SK-N-SH (cell line): ENCODE measurements at regions not wholly inside any gene's neighbourhood (a gene's known extent, or its start where the extent isn't known, plus 50 kb on each side); places are given as distances from the start of the nearest gene placed in this dataset.

Experiments used
- CTCF ChIA-PET: fragments of 300-600, 350-600 bp; formaldehyde crosslinking; extraction: SDS; loops from one replicate; lab custom pipeline; 2021; lab: Yijun Ruan, JAX
- POLR2A ChIA-PET: fragments of 350-600 bp; sonication (Branson Sonifier 250); formaldehyde crosslinking; extraction: SDS; loops from one replicate; lab custom pipeline; 2020; ENCODE audit warnings: antibody characterized with exemption, inconsistent platforms; lab: Yijun Ruan, JAX
- DNase-seq: peaks from one replicate; pipeline ENCODE4 v3.0.0; 2012
- H2AFZ ChIP-seq: fragments of 200-600 bp; sonication (generic); 2 replicates; pipeline ENCODE4 v1.8.1; 2016; ENCODE audit warnings: antibody characterized with exemption, mild to moderate bottlenecking, low read depth
- H3F3A ChIP-seq: fragments of 200-600 bp; sonication (generic); replicated peaks from 2 replicates; pipeline ENCODE3; 2016; ENCODE audit warnings: antibody characterized with exemption, mild to moderate bottlenecking; ENCODE audit not compliant: insufficient read depth
- H3K27ac ChIP-seq, 2 experiments: fragments of 200-500 bp in 1 of 2; fragments of 200-600 bp in 1 of 2; sonication (Bioruptor generic) in 1 of 2; sonication (generic), shearing (Covaris generic) in 1 of 2; 2 replicates each; pipeline versions ENCODE4 v1.5.1 to v1.6.1; 2014 to 2016; ENCODE audit warnings: low read depth in 2 of 2, inconsistent platforms in 1 of 2, low read length in 1 of 2, mild to moderate bottlenecking in 1 of 2, mixed read lengths in 1 of 2
- H3K27me3 ChIP-seq: fragments of 200-600 bp; sonication (generic), shearing (Covaris generic); 2 replicates; pipeline ENCODE4 v1.6.1; 2016; ENCODE audit warnings: mixed run types; ENCODE audit not compliant: insufficient read depth
- H3K36me3 ChIP-seq, 2 experiments: fragments of 200-500 bp in 1 of 2; fragments of 200-600 bp in 1 of 2; sonication (Bioruptor generic) in 1 of 2; sonication (generic) in 1 of 2; replicated peaks in 1 of 2; 2 replicates each; pipeline versions ENCODE3 to v1.5.1; 2014 to 2016; ENCODE audit warnings: low read length in 1 of 2, mild to moderate bottlenecking in 1 of 2; ENCODE audit not compliant: insufficient read depth in 2 of 2, control insufficient read depth in 1 of 2
- H3K4me1 ChIP-seq, 2 experiments: fragments of 200-500 bp in 1 of 2; fragments of 200-600 bp in 1 of 2; sonication (Bioruptor generic) in 1 of 2; sonication (generic), shearing (Covaris generic) in 1 of 2; 2 replicates each; pipeline versions ENCODE4 v1.5.1 to v1.6.1; 2014 to 2016; ENCODE audit warnings: low read depth in 1 of 2, low read length in 1 of 2, mixed run types in 1 of 2; ENCODE audit not compliant: insufficient read depth in 2 of 2, control insufficient read depth in 1 of 2
- H3K4me2 ChIP-seq: fragments of 200-600 bp; sonication (generic), shearing (Covaris generic); 2 replicates; pipeline ENCODE4 v1.6.1; 2017; ENCODE audit warnings: mixed run types
- H3K4me3 ChIP-seq, 2 experiments: fragments of 200-500 bp in 1 of 2; fragments of 200-600 bp in 1 of 2; sonication (Bioruptor generic) in 1 of 2; sonication (generic), shearing (Covaris generic) in 1 of 2; 2 replicates each; pipeline versions ENCODE4 v1.5.1 to v1.8.1; 2014 to 2016; ENCODE audit warnings: low read depth in 2 of 2, inconsistent platforms in 1 of 2, low read length in 1 of 2, mild to moderate bottlenecking in 1 of 2, mixed read lengths in 1 of 2, moderate library complexity in 1 of 2
- H3K79me2 ChIP-seq: fragments of 200-600 bp; sonication (generic); 2 replicates; pipeline ENCODE4 v1.8.1; 2017; ENCODE audit warnings: mild to moderate bottlenecking; ENCODE audit not compliant: insufficient read depth
- H3K9ac ChIP-seq: fragments of 200-600 bp; sonication (generic); 2 replicates; pipeline ENCODE4 v1.6.1; 2017; ENCODE audit warnings: mixed run types
- H3K9me2 ChIP-seq: fragments of 200-600 bp; sonication (generic); 2 replicates; pipeline ENCODE4 v1.6.1; 2017; ENCODE audit warnings: mixed run types
- H3K9me3 ChIP-seq: fragments of 200-600 bp; sonication (generic); 2 replicates; pipeline ENCODE4 v1.6.1; 2017; ENCODE audit warnings: mixed run types, mild to moderate bottlenecking, moderate library complexity
- H4K20me1 ChIP-seq: fragments of 200-600 bp; sonication (generic); 2 replicates; pipeline ENCODE4 v1.6.1; 2017; ENCODE audit warnings: mild to moderate bottlenecking, mixed run types; ENCODE audit not compliant: insufficient read depth
- CTCF ChIP-seq: fragments of 200-600 bp; sonication (generic); IDR thresholded peaks from 2 replicates; pipeline ENCODE4 v1.6.1; 2017; ENCODE audit warnings: antibody characterized with exemption, mild to moderate bottlenecking, moderate library complexity
- EZH2phosphoT487 ChIP-seq: fragments of 200-600 bp; sonication (generic); IDR thresholded peaks from 2 replicates; pipeline ENCODE4 v1.6.1; 2017; ENCODE audit warnings: low read depth, mixed run types, mild to moderate bottlenecking, antibody characterized with exemption, moderate library complexity, borderline replicate concordance
- FOSL2 ChIP-seq: IDR thresholded peaks from 2 replicates; pipeline ENCODE4 v1.4.0; 2012; ENCODE audit warnings: low read depth, mild to moderate bottlenecking, moderate library complexity, borderline replicate concordance
- FOXM1 ChIP-seq: IDR thresholded peaks from 2 replicates; pipeline ENCODE4 v1.4.0; 2012; ENCODE audit warnings: low read depth, mild to moderate bottlenecking
- GABPA ChIP-seq: IDR thresholded peaks from 2 replicates; pipeline ENCODE4 v1.4.0; 2012; ENCODE audit warnings: low read depth, mild to moderate bottlenecking
- GATA2 ChIP-seq: sonication (generic); formaldehyde crosslinking; IDR thresholded peaks from 2 replicates; pipeline ENCODE4 v1.5.0; 2020; ENCODE audit warnings: mild to moderate bottlenecking, missing genetic modification reagents
- MXI1 ChIP-seq: IDR thresholded peaks from 2 replicates; pipeline ENCODE4 v1.6.1; 2012; ENCODE audit warnings: mild to moderate bottlenecking, low read depth, low read length, improper control_type of control experiment
- NFIC ChIP-seq: IDR thresholded peaks from 2 replicates; pipeline ENCODE4 v1.4.0; 2012; ENCODE audit warnings: borderline replicate concordance
- NRF1 ChIP-seq: IDR thresholded peaks from 2 replicates; pipeline ENCODE4 v1.6.1; 2012; ENCODE audit warnings: low read depth, mild to moderate bottlenecking, low read length
- PBX3 ChIP-seq: IDR thresholded peaks from 2 replicates; pipeline ENCODE4; 2012
- RAD21 ChIP-seq: IDR thresholded peaks from 2 replicates; pipeline ENCODE4 v1.6.1; 2012; ENCODE audit warnings: mild to moderate bottlenecking, low read length
- RCOR1 ChIP-seq: fragments of 150-350 bp; IDR thresholded peaks from 2 replicates; pipeline ENCODE4 v1.6.1; 2017; ENCODE audit warnings: antibody characterized with exemption, low read length
- REST ChIP-seq: IDR thresholded peaks from 2 replicates; pipeline ENCODE4 v1.6.1; 2012; ENCODE audit warnings: mild to moderate bottlenecking, low read depth, low read length, moderate library complexity
- RFX5 ChIP-seq: IDR thresholded peaks from 2 replicates; pipeline ENCODE4 v1.6.1; 2012; ENCODE audit warnings: mild to moderate bottlenecking, improper control_type of control experiment, low read length
- RXRA ChIP-seq: IDR thresholded peaks from 2 replicates; pipeline ENCODE4 v1.4.0; 2012; ENCODE audit warnings: low read depth, mild to moderate bottlenecking, borderline replicate concordance
- SIN3A ChIP-seq: IDR thresholded peaks from 2 replicates; pipeline ENCODE4 v1.6.1; 2012; ENCODE audit warnings: low read depth, mild to moderate bottlenecking, low read length, moderate library complexity, borderline replicate concordance
- TCF12 ChIP-seq: IDR thresholded peaks from 2 replicates; pipeline ENCODE4 v1.4.0; 2012
- TEAD4 ChIP-seq: IDR thresholded peaks from 2 replicates; pipeline ENCODE4 v1.4.0; 2012; ENCODE audit warnings: mild to moderate bottlenecking, borderline replicate concordance; ENCODE audit not compliant: insufficient read depth
- ZBTB33 ChIP-seq: IDR thresholded peaks from 2 replicates; pipeline ENCODE4 v1.4.0; 2012; ENCODE audit warnings: low read depth, borderline replicate concordance
- WGBS: methylation state at CpG from one replicate; pipeline ENCODE4 v1.1.6; 2017; ENCODE audit warnings: low lambda C conversion rate; 5-methylcytosine and 5-hydroxymethylcytosine counted together

- TF ChIP-seq REST: no peak
Observed at GRCh38 chr18:43760010-43760409, 482.7 kb upstream of the SYT4 start (continued).

- Histone ChIP-seq H3K9me3 (0 out of 2 replicates have a peak, but pooled peaks cover 4% of the 10 kb centered on the region), H3F3A (no peaks in the 10 kb centered on the region), H3K4me2 (no peak overlapping the region), H3K4me3 (no peak overlapping the region)
- CTCF ChIA-PET: no interaction called here
- no peak for TF ChIP-seq MXI1
- TF ChIP-seq RAD21: no peak
- no peak for TF ChIP-seq RFX5
- TF ChIP-seq GATA2: no peak
- TF ChIP-seq CTCF: no peak
- TF ChIP-seq RXRA: no peak
- no peak for TF ChIP-seq TEAD4
- TF ChIP-seq NFIC: no peak
- no peak for TF ChIP-seq PBX3
- TF ChIP-seq FOXM1: no peak
- TF ChIP-seq NRF1: no peak
- no peak for TF ChIP-seq SIN3A
- no peak for TF ChIP-seq FOSL2
- TF ChIP-seq EZH2phosphoT487: no peak
- no peak for TF ChIP-seq GABPA
- no peak for TF ChIP-seq ZBTB33
- TF ChIP-seq RCOR1: no peak
- no peak for TF ChIP-seq TCF12
- TF ChIP-seq, all 33 proteins: peak for 0
- Histone ChIP-seq H3K9me2 (no peaks in the 10 kb centered on the region), H2AFZ (no peak overlapping the region), H3K27me3 (no peaks in the 10 kb centered on the region), H3K9ac (no peak overlapping the region), H3K79me2 (no peaks in the 10 kb centered on the region), H3K36me3 (no peaks in the 10 kb centered on the region), H4K20me1 (no peaks in the 10 kb centered on the region), H3K4me1 (no peaks in the 10 kb centered on the region), H3K27ac (no peak overlapping the region)
- DNase-seq: no peak
- POLR2A ChIA-PET: no interaction called here
- 75% methylated on average over 1 of the region's 1 CpG for WGBS
Observed at GRCh38 chr18:43772907-43773306, 495.6 kb upstream of the SYT4 start.
